GM19238 (cell line): ENCODE measurements at regions not wholly inside any gene's neighbourhood (a gene's known extent, or its start where the extent isn't known, plus 50 kb on each side); places are given as distances from the start of the nearest gene placed in this dataset.
"Not testable (repeated sequence)": the region's sequence is repeated elsewhere in the genome, so short reads cannot be mapped to it uniquely, and the experiment has no call there.

ENCODE experiments used
- DNase-seq: peaks from one replicate; pipeline ENCODE4 v3.0.0; 2011; ENCODE audit warnings: low spot score; ENCODE audit not compliant: insufficient read length

DNA sequence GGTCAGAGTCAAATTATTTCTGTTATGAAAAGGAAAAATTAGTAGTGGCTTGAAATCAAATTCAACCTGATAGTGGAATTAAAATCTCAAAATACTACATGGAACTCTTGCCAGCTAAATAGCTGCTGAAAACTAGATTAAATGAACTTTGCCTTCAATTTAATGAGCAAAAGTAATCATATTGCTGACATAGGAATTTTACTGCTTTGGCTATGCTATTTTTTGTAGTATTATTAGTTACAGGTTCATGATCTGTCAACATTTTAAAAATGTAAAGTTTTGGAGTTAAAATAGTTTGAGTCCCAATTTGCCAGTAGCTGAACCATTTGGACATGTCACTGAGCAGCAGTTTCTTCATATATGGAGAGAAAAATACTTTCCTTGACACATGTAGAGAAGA lies 81.4 kb downstream of the RERGL start:
- no peak for DNase-seq

DNA sequence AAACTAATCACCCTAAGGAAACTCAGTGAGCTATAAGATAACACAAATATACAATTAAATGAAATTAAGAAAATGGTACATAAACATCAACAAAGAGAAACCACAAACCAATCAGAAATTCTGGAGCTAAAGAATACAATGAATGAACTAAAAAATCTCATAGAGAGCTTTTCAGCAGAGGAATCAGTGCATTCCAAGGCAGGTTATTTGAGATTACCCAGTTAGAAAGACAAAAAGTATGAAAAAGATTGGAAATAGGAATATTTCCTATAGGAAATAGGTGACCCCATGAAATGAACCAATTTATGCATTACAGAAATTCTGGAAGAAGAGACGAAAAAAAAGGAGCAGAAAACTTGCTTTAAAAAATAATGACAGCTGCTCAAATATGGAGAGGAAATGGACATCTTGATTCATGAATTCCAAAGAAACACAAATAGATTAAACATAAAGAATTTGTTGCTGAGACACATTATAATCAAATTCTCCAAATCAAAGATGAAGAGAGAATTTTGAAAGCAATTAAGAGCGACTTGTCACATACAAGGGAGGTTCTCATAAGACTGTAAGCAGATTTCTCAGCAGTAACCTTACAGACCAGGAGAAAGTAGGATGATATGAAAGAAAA lies 90.7 kb downstream of the RERGL start:
- no peak for DNase-seq

DNA sequence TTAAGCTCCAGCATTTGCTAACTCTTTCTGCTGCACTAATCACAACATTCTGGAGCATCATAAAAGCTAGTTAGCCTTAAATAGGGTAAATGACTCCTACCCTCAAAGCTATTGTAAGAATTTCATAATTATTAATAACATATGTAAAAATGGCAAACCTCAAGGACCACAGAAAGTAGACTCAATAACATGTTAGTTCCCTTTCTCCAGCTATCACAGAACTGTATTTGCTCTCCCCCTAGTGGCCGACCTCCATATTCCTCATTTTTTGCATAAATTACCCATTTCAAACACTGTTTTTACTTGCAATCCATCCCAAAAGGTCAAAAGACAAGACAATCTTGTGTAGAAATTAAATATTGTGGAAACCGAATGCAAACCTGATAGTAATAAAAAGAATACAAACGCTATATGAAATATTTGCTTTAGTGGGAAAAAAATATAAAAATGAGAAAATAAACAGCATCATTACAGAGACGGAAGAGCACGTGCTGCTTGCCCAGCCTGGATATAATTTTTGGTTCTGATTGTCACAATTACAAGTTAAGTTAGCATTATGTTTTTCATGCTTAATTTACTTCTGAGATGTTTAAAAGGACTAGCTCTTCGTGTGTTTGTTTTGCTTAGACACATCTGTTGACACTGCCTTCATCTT lies 97.9 kb downstream of the RERGL start:
- DNase-seq: peak; percentile 1

DNA sequence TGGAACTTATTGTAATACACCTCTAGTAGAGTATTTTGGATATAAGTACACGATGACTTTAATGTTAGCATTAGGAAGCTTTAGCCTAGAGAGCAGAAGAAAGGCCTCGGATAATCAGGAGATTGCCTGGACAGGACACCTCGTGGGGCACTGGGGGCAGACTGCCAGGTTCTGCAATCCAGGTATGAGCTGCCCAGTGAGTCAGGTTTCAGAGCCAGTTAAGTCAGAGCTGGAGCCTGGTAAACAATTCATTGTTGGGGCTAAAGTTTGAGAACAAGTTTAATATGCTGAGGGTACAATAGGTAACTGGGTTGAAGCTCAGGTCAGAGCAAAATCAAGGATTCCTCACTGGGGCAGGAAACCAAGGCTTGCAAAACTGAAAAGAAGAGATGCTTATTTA lies 107.4 kb downstream of the RERGL start:
- DNase-seq: no peak

DNA sequence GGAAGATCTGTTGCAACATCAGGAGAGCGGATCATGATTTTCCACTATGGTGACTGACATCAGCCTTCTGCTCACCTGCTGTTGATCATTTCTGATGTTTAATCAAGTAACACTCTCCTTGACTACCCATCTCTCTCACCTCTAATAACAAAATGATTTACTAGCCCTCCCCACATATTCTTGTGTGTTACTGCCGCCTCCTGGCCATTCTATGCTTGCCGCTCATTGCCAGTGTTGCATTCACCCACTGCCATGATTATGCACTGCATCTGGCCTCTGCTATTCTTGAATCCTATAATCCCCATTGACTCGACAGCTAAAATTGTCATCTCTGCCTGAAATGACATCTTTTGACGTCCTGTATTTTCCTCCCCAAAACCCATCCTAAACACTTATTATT lies 113.8 kb downstream of the RERGL start:
- DNase-seq: no peak

DNA sequence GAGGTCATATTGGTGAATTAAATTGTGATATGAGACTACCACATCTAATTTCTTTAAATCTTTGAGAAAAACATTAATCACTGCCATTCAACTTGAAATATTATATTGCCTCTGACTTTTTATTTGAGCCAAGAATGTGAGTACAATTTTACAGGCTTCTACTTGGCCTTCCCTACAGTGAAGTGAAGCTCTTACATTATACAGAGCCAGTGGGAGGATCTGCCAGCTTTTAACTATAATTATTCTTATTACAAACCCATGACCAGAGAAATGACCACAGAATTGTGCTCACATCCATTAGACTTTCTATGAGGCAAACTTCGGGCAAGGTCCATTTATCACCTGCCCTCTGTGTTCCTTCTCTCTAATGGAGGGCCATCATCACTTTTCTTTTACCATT lies 114.2 kb downstream of the RERGL start:
- no peak for DNase-seq

DNA sequence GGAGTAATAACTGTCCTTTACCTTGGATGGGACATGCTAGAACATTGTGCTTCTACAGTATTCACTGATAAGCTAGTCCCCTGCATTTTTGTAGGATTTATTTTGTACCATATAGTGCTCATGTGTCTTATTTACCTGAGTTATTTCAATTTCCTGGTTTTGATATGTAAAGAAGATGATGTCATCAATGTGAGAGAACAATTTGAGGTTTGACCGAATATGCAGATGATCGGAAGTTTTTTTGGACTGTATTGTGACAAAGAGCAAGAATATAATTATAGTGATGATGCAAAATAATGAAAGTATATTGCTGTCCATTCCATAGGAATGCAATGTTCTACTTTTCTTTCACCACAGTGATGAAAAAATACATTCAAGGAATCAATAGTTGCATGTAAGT lies 114.8 kb downstream of the RERGL start:
- DNase-seq: no peak

DNA sequence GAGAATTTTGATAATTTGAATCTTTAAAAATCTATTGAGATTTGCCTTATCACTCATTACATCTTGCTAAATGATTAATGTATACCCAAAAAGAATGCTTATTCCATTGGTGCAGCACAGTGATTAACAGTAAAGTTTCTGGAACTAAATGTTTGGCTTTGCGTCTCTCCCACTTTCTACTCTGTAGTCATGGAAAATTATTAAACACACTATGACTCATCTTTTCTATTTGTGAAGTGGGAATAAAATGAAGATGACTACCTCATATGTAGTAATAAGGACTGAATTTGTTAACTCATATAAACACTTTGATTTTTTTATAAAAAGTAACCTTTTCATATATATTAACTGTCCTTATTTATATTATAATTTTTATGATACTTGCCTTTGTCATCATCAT lies 118.1 kb downstream of the RERGL start:
- no peak for DNase-seq

DNA sequence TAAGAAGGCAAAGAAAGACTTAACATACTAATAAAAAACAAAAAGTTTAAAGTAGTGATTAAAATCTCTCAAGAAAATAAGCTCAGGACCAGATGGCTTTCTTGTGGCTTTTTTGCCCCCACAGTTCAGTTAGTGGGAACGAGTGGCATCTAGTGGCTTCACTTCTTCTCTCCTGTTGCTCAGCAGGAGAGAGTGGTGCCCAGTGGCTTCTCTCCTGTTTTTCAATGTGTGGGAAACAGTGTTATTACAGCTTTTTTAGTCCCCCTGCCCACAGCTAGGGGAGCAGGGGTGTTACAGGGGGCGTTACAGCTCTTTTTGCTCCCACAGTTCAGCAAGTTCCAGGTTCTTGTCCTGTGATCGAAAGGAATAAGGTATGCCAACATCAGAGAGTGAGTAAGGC lies 135.2 kb downstream of the RERGL start:
- no peak for DNase-seq

DNA sequence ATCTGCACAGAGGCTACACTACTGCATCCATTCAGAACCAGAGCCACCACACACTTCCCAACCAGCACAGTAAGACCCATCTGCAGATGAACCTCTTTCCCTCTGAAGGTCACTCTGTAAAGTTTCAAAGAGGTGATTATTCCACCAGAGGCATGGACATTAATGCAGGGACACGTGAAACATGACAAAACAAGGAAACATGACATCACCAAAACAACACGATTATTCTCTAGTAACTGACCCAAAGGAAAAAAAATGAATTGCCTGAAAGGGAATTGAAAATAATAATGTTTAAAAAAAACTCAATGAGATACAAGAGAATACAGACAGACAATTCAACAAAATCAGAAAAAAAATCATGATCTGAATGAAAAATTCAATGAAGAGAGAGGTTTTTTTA lies 139.1 kb downstream of the RERGL start:
- DNase-seq: no peak

DNA sequence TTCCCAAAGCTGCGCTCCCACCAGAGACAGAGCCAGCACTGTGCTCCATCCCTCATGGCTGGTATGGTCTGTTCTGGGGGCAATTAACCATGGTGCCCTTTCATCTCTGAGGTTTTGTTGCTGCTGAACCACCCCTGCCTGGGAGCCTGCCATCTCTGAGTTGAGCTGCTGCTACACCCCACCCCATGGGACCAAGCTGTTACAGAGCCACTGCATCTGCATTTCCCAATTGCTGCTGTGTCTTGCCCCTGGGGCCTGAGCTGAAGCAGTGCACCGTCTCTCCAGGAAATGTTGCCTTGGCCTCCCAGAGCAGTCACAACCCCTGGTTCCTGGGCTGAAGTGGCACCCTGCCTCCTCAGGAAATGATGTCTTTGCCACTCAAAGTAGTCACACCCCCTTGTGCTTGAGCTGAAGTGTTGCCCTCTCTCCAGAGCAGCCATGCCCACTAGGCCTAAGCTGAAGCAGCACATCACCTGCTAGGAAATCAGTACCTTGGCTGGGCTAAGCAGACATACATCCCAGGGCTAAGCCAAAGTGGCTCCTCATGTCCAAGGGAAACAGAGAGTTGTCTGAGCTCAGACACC lies 140.3 kb downstream of the RERGL start:
- DNase-seq: no peak

DNA sequence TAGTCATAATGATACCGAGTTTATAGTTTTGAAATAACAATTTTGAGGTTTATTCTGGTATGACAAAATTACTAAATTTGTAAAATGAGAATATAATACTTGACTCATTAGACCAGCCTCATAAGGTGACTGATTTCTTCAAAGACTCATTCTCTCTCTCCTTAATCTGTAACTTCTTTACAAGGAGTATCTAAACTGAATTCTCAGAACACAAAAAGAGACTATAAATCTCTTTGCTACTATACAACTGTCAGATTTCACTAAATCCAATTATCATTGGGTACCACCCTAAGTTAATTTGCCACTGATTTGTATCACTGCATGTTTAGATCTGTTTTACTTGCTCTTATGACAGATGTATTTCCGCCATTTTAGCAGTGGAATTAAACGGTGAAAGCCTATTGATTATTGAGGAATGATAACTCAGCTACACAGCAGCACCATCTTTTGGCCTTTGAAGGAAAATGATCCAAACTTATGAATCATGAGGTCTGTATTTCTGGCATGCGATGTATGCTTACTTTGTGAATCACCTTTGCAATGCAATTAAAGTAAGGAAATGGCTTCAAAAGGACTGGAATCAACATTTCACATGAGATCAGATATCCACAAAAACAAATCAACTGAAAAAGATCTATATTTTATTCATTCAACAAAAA lies 161.2 kb downstream of the RERGL start:
- DNase-seq: no peak

DNA sequence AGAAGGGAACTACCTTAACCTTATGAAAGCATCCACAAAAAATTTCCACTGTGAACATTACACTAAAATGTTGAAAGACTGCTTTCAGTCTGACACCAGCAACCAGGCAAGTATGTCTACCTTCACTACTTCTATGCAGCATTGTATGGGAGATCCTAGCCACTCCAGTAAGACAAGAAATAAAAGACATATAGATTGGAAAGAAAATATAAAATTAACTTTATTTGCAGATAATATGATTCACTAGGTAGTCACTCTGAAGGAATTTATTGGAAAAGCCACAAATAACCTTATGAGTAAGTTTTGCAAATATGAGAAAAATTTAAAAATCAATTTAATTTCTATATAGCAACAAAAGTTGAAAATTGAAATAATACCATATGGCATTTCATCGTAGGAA lies 172.0 kb downstream of the RERGL start:
- no peak for DNase-seq

DNA sequence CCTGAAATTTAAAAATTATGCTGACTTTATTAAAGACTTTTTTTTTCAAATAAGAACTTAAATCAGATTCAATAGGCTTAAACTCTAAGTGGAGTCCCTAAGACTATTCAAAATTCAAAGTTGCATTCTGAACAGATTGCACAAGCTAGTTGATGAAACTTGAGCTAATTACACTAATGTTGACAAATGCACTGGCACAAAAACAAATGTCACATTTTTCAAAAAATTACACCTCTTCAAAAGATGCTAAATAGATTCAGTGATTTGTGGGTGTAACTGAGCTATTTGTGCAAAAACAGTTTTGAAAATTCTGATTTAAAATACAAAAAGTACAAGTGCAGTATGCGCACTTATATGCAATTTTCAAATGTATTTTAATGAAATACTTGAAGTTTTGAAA lies 205.4 kb downstream of the RERGL start:
- no peak for DNase-seq

DNA sequence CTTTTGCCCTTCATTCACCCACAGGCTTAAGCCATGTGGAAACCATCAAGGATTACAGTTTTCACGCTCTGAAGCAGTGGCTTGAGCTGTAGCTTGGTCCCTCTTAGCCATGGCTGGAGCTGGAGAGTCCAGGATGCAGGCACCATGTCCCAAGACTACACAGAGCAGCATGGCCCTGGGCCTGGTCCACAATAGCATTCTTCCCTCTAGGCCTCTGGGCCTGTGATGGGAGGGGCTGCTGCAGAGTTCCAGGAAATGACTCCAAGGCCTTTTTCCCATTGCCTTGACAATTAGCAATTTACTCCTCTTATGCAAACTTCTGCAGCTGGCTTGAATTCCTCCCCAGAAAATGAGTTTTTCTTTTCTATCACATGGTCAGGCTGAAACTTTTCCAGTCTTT lies 211.3 kb downstream of the RERGL start:
- no peak for DNase-seq

DNA sequence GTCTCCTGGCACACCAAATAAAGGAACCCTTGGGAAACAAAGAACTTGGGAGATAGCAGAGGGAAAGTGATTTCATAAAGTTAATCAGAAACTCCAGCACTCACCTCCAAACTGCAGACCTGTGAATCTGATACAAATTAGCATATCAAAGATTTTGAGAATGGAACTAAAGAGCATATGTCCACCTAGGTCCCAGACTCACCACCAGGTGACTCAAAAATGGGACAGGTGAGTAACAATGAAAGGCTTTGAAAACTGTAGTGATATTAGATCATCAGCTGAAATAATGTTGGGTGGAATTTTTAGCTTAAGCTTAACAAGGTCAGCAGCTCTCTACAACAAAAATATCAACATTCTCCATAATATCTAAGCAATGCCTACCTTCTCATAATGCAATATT lies 214.8 kb downstream of the RERGL start:
- DNase-seq: no peak

DNA sequence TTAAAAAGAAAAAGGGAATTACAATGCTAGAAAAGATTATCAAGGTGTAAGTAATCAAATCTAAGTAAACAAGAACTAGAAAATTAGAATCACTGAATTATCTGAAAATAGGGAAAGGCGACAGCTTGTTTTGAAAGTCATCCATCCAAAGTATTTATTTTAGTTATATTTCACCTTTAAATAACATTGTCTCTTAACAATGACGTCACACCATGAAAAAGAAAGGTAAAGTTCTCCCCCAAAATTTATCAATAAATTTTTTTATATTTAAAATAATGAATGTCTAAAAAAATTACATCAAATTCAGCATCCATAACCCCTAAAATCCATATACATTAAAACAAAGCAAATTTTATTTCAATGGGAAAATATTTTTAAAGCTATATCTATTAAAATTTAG lies 223.2 kb downstream of the RERGL start:
- DNase-seq: no peak

DNA sequence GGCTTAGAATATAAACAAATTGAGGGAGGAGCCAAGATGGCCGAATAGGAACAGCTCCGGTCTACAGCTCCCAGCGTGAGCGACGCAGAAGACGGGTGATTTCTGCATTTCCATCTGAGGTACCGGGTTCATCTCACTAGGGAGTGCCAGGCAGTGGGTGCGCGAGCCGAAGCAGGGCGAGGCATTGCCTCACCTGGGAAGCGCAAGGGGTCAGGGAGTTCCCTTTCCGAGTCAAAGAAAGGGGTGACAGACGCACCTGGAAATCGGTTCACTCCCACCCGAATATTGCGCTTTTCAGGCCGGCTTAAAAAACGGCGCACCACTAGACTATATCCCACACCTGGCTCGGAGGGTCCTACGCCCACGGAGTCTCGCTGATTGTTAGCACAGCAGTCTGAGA lies 234.4 kb downstream of the RERGL start:
- DNase-seq: not testable (repeated sequence)

DNA sequence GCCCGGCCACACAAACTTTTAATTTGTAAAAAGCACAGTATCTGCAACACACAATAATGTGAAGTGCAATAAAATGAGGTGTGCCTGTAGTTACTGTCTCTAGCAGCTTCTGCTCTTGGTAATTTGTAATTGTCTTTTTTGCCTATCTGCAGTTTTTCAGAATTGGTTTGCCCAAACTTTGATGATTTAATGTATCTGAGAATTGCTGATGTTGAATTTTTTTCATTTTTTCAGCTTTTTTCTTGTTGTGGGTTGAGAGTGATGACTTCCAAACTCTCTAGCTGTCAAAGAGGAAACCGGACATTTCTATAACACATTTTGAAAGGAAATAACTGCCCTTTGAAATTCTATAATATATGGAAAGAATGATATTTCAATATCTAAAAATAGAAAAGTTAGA lies 236.9 kb downstream of the RERGL start:
- DNase-seq: no peak

DNA sequence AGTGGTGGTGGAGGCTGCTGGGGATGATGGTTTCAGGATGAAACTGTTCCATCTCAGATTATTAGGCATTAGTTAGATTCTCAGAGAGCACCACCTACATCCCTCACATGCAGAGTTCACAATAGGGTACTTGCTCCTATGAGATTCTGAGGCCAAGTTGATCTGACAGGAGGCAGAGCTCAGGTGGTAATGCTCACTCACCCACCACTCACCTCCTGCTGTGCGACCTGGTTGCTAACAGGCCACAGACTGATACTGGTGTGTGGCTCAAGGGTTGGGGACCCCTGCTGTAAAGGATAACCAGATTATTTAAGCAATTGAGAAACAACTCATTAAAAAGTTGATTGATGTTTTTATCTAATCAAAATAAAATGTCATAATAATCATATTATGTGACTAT lies 248.5 kb downstream of the RERGL start:
- no peak for DNase-seq

DNA sequence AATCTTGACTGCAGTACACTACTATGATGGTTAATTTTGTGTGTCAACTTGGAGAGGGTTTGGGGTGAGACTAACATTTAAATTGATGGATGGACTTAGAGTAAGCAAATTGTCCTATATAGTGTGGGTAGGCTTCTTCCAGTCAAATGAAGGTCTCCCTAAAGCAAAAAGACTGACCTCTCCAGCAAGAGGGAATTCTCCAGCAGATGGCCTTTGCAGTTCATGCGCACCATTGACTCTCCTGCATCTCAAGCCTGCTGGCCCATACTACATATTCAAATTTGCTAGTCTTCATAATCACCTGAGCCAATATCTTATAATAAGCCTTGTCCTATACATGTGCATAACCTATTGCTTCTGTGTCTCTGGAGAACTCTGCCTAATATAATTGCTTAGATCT lies 260.2 kb downstream of the RERGL start:
- no peak for DNase-seq

DNA sequence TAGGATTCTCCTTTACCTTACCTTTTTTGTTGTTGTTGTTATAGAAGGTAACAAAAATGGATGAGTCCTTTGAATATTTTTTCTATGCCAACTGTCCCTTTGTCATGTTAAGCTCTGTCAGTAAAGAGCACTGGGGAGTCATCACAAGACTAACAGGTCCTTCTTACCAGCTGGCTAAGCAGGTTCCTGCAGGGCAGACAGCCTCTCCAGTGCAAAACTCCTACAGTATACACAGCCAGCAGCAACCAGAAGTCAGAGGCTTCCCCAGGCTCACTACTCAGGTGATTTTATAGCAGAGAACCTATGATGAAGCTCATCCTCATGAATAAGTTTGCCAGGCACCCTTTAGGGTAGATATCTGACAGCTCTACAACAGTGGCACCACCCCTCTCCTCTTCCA lies 271.1 kb downstream of the RERGL start:
- DNase-seq: no peak

DNA sequence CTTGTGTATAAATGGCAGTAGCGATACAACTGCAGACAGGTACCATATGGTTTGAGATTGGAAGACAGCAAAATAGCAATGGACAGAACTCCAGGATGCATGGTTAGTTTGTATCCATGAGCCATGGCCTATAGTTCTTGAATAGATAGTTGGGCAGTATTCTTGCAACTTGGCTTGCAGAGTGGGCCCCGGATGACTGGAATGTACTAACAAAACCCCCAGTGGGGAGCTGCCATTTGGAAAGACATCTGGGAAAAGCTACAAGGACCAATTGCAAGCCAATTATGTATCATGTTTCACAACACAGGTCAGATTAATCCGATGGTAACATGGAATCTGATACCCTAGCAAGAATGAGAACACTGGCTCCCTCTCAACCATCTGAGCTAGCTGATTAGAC lies 279.6 kb downstream of the RERGL start:
- DNase-seq: no peak
